ENCODE measurements at regions not wholly inside any gene's neighbourhood (a gene's known extent, or its start where the extent isn't known, plus 50 kb on each side); places are given as distances from the start of the nearest gene placed in this dataset.

- WGBS (ENCODE audit: missing lambda C conversion rate) = 52% methylated on average over 4 of the region's 4 CpGs
- DNase-seq (ENCODE audit: low read depth in 1 of 2, low spot score in 1 of 2) (no peak), ATAC-seq (no peak), FAIRE-seq (no peak)
- H3K4me1 ChIP-seq = no peaks in the 10 kb centered on the region
- no peak overlapping the region for H3K27ac ChIP-seq
- TF ChIP-seq CEBPB (IDR thresholded peaks at IDR 0.05) (no peak), CTCF (IDR thresholded peaks at IDR 0.05) (no peak), HDAC2 (IDR thresholded peaks at IDR 0.05) (no peak), KDM5A (IDR thresholded peaks at IDR 0.05) (no peak), MYC (IDR thresholded peaks at IDR 0.05; ENCODE audit: borderline replicate concordance, low read length) (no peak), NPAS2 (CRISPR knock-in tag; IDR thresholded peaks at IDR 0.05; ENCODE audit: borderline replicate concordance) (no peak), JUN (IDR thresholded peaks at IDR 0.05) (no peak), HOXA7 (CRISPR knock-in tag; IDR thresholded peaks at IDR 0.05) (no peak)
- no peaks in the 10 kb centered on the region for H3K9me3 ChIP-seq
- CTCF ChIA-PET = no interaction called here
- POLR2A ChIA-PET = no interaction called here
- no peak overlapping the region for H3K4me3 ChIP-seq
- H3K4me2 ChIP-seq = no peak overlapping the region
These were observed 229.5 kb upstream of the TMEFF2 start for GRCh38 chr2:192424243-192424642.

GRCh38 chr2:192419786-192420185 is 225.1 kb upstream of the TMEFF2 start:
- Histone ChIP-seq H3K4me3 (no peak overlapping the region), H3K27ac (no peak overlapping the region), H3K4me2 (no peak overlapping the region), H3K4me1 (no peaks in the 10 kb centered on the region), H3K9me3 (no peaks in the 10 kb centered on the region)
- POLR2A ChIA-PET = no interaction called here
- CTCF ChIA-PET = no interaction called here
- no peak for FAIRE-seq
- 21% methylated on average over 2 of the region's 2 CpGs for WGBS (ENCODE audit: missing lambda C conversion rate)
- no peak for DNase-seq (ENCODE audit: low read depth in 1 of 2, low spot score in 1 of 2)
- no peak for TF ChIP-seq ZNF302 (CRISPR knock-in tag; IDR thresholded peaks at IDR 0.05)
- no peak for TF ChIP-seq USF2 (IDR thresholded peaks at IDR 0.05)
- TF ChIP-seq PHF8 (IDR thresholded peaks at IDR 0.05; ENCODE audit: borderline replicate concordance, low read depth) = no peak
- no peak for TF ChIP-seq E2F6 (IDR thresholded peaks at IDR 0.05; ENCODE audit: borderline replicate concordance, low read depth)
- no peak for TF ChIP-seq MAFK (IDR thresholded peaks at IDR 0.05; ENCODE audit: partially characterized antibody)
- no peak for TF ChIP-seq MAX (IDR thresholded peaks at IDR 0.05)
- TF ChIP-seq HOXB13 (CRISPR knock-in tag; IDR thresholded peaks at IDR 0.05; ENCODE audit: low read depth) = no peak
- no peak for TF ChIP-seq HDAC2 (IDR thresholded peaks at IDR 0.05)
- TF ChIP-seq KDM1A (IDR thresholded peaks at IDR 0.05; ENCODE audit: low read depth) = no peak
- no peak for TF ChIP-seq PBX3 (IDR thresholded peaks at IDR 0.05)
- no peak for TF ChIP-seq FOSB (CRISPR knock-in tag; IDR thresholded peaks at IDR 0.05)
- no peak for ATAC-seq

- WGBS (ENCODE audit: missing lambda C conversion rate) = 40% methylated on average over 4 of the region's 4 CpGs
- ChIA-PET CTCF (no interaction called here), POLR2A (no interaction called here)
- Histone ChIP-seq H3K4me2 (no peak overlapping the region), H3K4me1 (no peaks in the 10 kb centered on the region), H3K4me3 (no peak overlapping the region), H3K27ac (no peak overlapping the region), H3K9me3 (no peaks in the 10 kb centered on the region)
- ATAC-seq (no peak), FAIRE-seq (no peak), DNase-seq (ENCODE audit: low read depth in 1 of 2, low spot score in 1 of 2) (no peak)
- no peak for TF ChIP-seq ATOH8 (CRISPR knock-in tag; IDR thresholded peaks at IDR 0.05; ENCODE audit: low read depth)
- no peak for TF ChIP-seq CBX2 (IDR thresholded peaks at IDR 0.05; ENCODE audit: borderline replicate concordance, low read depth)
- no peak for TF ChIP-seq MAZ (IDR thresholded peaks at IDR 0.05; ENCODE audit: borderline replicate concordance, low read depth, low read length)
- TF ChIP-seq HOXA7 (CRISPR knock-in tag; IDR thresholded peaks at IDR 0.05) = no peak
- no peak for TF ChIP-seq RFX5 (IDR thresholded peaks at IDR 0.05)
- TF ChIP-seq ESRRA (IDR thresholded peaks at IDR 0.05; ENCODE audit: borderline replicate concordance, low read length) = no peak
- TF ChIP-seq JUN (IDR thresholded peaks at IDR 0.05) = no peak
- no peak for TF ChIP-seq HES2 (IDR thresholded peaks at IDR 0.05)
- TF ChIP-seq CEBPB (IDR thresholded peaks at IDR 0.05) = no peak
- TF ChIP-seq MAFK (IDR thresholded peaks at IDR 0.05; ENCODE audit: partially characterized antibody) = no peak
- TF ChIP-seq REST (IDR thresholded peaks at IDR 0.05) = no peak
- no peak for TF ChIP-seq JUNB (IDR thresholded peaks at IDR 0.05)
These were observed 221.3 kb upstream of the TMEFF2 start for GRCh38 chr2:192416060-192416459.
